ENCODE measurements at regions not wholly inside any gene's neighbourhood (a gene's known extent, or its start where the extent isn't known, plus 50 kb on each side); places are given as distances from the start of the nearest gene placed in this dataset.

DNA sequence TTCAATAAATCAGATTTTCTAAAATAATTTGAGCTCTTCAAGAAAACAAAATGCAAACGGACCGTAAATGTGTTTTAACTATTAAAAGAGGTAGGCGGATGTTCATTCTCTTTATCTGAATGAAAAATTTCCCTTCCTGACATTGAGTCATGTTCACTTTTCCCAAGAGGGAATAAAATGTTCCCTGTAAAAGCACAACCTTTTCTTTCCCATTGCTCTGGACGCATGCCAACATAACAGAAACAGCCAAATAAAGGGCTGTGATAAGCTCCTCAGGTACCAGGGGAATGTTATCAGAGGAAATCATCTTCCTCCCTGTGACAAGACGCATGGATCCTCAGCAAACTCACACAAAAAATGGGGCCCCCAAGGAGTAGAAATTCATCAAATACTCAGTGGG, 251.8 kb downstream of the MTERF1 start:
- H3K9ac ChIP-seq (ENCODE audit: low read length): no peak overlapping the region
- H2AFZ ChIP-seq (ENCODE audit: insufficient read depth, low read depth, low read length, poor library complexity, severe bottlenecking): no peak overlapping the region
- no peak overlapping the region for H3K4me2 ChIP-seq (replicated peaks; ENCODE audit: low read depth, low read length, poor library complexity, severe bottlenecking)
- H3K79me2 ChIP-seq (ENCODE audit: control insufficient read depth, insufficient read depth, low read length): no peaks in the 10 kb centered on the region
- CTCF ChIA-PET: no interaction called here
- TF ChIP-seq, protein P1, sequence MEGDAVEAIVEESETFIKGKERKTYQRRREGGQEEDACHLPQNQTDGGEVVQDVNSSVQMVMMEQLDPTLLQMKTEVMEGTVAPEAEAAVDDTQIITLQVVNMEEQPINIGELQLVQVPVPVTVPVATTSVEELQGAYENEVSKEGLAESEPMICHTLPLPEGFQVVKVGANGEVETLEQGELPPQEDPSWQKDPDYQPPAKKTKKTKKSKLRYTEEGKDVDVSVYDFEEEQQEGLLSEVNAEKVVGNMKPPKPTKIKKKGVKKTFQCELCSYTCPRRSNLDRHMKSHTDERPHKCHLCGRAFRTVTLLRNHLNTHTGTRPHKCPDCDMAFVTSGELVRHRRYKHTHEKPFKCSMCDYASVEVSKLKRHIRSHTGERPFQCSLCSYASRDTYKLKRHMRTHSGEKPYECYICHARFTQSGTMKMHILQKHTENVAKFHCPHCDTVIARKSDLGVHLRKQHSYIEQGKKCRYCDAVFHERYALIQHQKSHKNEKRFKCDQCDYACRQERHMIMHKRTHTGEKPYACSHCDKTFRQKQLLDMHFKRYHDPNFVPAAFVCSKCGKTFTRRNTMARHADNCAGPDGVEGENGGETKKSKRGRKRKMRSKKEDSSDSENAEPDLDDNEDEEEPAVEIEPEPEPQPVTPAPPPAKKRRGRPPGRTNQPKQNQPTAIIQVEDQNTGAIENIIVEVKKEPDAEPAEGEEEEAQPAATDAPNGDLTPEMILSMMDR (IDR thresholded peaks at IDR 0.05): no peak
- no peak for TF ChIP-seq EZH2 (IDR thresholded peaks at IDR 0.05; ENCODE audit: borderline replicate concordance, insufficient read depth, low read depth, low read length, poor library complexity, severe bottlenecking)
- Mint-ChIP-seq H3K9me3 (ENCODE audit: insufficient read depth) (no peaks in the 10 kb centered on the region), H3K27ac (no peak overlapping the region), H3K4me1 (no peaks in the 10 kb centered on the region), H3K4me3 (no peak overlapping the region), H3K27me3 (peaks cover 5% of the 10 kb centered on the region)
- no peak for DNase-seq
- H4K20me1 ChIP-seq (ENCODE audit: control insufficient read depth, insufficient read depth, low read length, poor library complexity, severe bottlenecking): no peaks in the 10 kb centered on the region
- intact Hi-C loops (cut with micrococcal nuclease): no loop called here
- no peak overlapping the region for H3K27ac ChIP-seq (ENCODE audit: low read length in 2 of 2)
- no peak overlapping the region for H3K4me3 ChIP-seq (ENCODE audit: control extremely low read depth in 1 of 5, extremely low read depth in 1 of 5, insufficient read depth in 1 of 5, low read depth in 2 of 5, low read length in 4 of 5)
- no peaks in the 10 kb centered on the region for H3K36me3 ChIP-seq (replicated peaks in 1 of 2; ENCODE audit: control extremely low read depth in 1 of 2, control insufficient read depth in 1 of 2, extremely low read depth in 1 of 2, insufficient read depth in 2 of 2, low read length in 1 of 2)
- POLR2A ChIA-PET: no interaction called here
- no peaks in the 10 kb centered on the region for H3K27me3 ChIP-seq (replicated peaks in 1 of 4; ENCODE audit: control extremely low read depth in 1 of 4, control insufficient read depth in 3 of 4, insufficient read depth in 4 of 4, low read length in 3 of 4)
- no CpG with 5 or more reads among the region's 5 CpGs for WGBS (ENCODE audit: insufficient coverage)
- no peaks in the 10 kb centered on the region for H3K9me3 ChIP-seq (ENCODE audit: control extremely low read depth in 1 of 3, control insufficient read depth in 2 of 3, insufficient read depth in 1 of 3, low read length in 2 of 3)
- no peak for ATAC-seq (ENCODE audit: low read depth)
- no peaks in the 10 kb centered on the region for H3K4me1 ChIP-seq (ENCODE audit: control insufficient read depth in 2 of 2, insufficient read depth in 2 of 2, low read length in 2 of 2)

DNA sequence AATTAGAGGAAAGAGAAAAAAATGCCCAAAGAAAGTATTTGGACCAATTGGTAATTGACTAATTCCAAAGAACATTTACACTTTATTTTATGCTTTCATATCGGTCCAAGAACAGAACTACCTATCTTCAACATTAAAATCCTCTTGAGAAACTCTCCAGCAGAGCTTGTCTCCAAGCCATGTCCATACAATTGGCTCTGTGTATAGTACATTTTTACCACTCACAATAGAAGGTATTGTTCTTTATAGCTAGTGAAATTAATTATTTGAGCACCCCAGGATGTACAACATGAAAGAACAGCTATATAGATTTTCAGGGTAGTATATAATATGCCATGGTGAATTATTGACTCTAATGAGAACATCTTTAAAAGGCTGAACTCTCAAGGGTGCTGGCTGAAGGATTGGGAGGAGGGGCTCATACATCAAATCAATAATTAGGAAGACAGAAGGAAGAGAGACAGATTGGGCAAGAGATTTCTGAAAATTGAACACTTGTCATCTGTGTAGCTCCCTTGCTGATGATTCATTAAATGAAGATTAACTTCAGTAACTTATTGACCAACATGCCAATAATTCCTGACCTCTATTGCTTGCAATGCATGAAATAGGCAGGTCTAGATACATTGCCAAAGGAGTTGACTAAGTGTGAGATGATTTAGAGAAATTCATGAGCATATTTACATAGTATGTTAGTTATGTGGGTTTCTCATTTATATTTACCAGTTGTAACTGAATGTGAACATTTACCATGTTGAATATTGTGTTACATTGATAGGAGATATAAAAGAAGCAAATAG, 249.7 kb downstream of the MTERF1 start:
- Mint-ChIP-seq H3K4me3 (no peak overlapping the region), H3K9me3 (ENCODE audit: insufficient read depth) (no peaks in the 10 kb centered on the region), H3K4me1 (no peaks in the 10 kb centered on the region), H3K27me3 (no peaks in the 10 kb centered on the region), H3K27ac (no peak overlapping the region)
- no peaks in the 10 kb centered on the region for H3K9me3 ChIP-seq (ENCODE audit: control extremely low read depth in 1 of 3, control insufficient read depth in 2 of 3, insufficient read depth in 1 of 3, low read length in 2 of 3)
- WGBS (ENCODE audit: insufficient coverage): no CpG with 5 or more reads among the region's 1 CpG
- no peaks in the 10 kb centered on the region for H3K36me3 ChIP-seq (replicated peaks in 1 of 2; ENCODE audit: control extremely low read depth in 1 of 2, control insufficient read depth in 1 of 2, extremely low read depth in 1 of 2, insufficient read depth in 2 of 2, low read length in 1 of 2)
- POLR2A ChIA-PET: no interaction called here
- CTCF ChIA-PET: no interaction called here
- no peak overlapping the region for H2AFZ ChIP-seq (ENCODE audit: insufficient read depth, low read depth, low read length, poor library complexity, severe bottlenecking)
- no peaks in the 10 kb centered on the region for H4K20me1 ChIP-seq (ENCODE audit: control insufficient read depth, insufficient read depth, low read length, poor library complexity, severe bottlenecking)
- H3K4me1 ChIP-seq (ENCODE audit: control insufficient read depth in 2 of 2, insufficient read depth in 2 of 2, low read length in 2 of 2): no peaks in the 10 kb centered on the region
- H3K9ac ChIP-seq (ENCODE audit: low read length): no peak overlapping the region
- H3K79me2 ChIP-seq (ENCODE audit: control insufficient read depth, insufficient read depth, low read length): no peaks in the 10 kb centered on the region
- ATAC-seq (ENCODE audit: low read depth) (no peak), DNase-seq (no peak)
- intact Hi-C loops (cut with micrococcal nuclease): no loop called here
- no peak overlapping the region for H3K4me3 ChIP-seq (ENCODE audit: control extremely low read depth in 1 of 5, extremely low read depth in 1 of 5, insufficient read depth in 1 of 5, low read depth in 2 of 5, low read length in 4 of 5)
- TF ChIP-seq EZH2 (IDR thresholded peaks at IDR 0.05; ENCODE audit: borderline replicate concordance, insufficient read depth, low read depth, low read length, poor library complexity, severe bottlenecking): no peak
- TF ChIP-seq, protein P1 (IDR thresholded peaks at IDR 0.05): no peak
- no peak overlapping the region for H3K27ac ChIP-seq (ENCODE audit: low read length in 2 of 2)
- H3K27me3 ChIP-seq (replicated peaks in 1 of 4; ENCODE audit: control extremely low read depth in 1 of 4, control insufficient read depth in 3 of 4, insufficient read depth in 4 of 4, low read length in 3 of 4): no peaks in the 10 kb centered on the region
- H3K4me2 ChIP-seq (replicated peaks; ENCODE audit: low read depth, low read length, poor library complexity, severe bottlenecking): no peak overlapping the region
